Kidney tubule cell (primary cell): ENCODE measurements at regions not wholly inside any gene's neighbourhood (a gene's known extent, or its start where the extent isn't known, plus 50 kb on each side); places are given as distances from the start of the nearest gene placed in this dataset.

Experiments
- DNase-seq: peaks from one replicate; pipeline ENCODE4 v3.0.0-alpha.2; 2018; ENCODE audit warnings: low spot score

DNA sequence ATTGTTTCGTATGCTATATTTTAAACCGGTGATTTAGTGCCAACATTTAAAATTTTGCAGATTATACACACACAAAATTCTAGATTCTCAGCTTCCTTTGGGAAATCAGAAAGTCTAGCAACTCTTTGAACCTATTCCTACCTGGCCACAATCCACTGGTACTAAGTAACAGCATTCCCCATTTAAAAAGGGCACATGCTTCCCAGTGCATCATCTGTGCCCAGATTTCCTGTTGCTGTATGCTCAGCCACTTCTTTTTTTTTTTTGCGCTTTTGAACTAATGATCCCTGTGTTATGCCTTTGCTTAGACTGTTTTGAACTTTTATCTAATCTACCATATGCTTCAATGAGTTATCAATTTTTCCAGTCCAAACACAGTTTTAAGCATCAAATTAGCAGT lies 548.4 kb downstream of the PLPP3 start:
- no peak for DNase-seq

DNA sequence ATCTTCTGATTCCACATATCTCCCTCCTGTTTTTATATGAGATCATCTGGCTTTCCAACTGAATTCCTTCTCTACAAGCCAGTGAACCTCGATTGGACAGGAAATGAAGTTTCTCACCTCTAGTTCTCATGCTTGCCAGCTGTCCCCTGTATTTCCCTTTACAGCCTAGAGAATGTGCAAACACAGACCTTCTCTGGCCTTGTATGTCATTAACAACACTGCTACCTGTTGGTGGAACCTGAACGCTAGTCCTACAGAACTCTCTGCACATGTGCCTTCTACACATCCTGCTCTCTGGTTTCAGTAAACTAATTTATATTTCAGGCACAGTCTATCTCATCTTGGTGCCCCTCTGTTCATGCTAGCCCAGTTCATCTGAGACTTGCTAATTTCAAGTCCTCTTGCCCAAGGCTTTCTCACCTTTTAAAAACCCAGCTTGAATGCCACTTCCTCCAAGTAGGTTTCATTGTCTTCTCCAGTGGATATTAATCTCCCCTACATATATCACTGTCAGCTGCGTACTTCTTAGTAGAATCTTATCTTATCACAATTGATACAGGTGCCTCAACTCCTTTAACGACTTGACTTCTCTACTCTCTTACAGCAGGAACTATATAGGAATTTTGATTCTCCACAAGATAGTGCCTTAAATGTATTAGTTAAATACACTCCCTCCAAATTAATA lies 549.9 kb downstream of the PLPP3 start:
- DNase-seq: peak; percentile 8

DNA sequence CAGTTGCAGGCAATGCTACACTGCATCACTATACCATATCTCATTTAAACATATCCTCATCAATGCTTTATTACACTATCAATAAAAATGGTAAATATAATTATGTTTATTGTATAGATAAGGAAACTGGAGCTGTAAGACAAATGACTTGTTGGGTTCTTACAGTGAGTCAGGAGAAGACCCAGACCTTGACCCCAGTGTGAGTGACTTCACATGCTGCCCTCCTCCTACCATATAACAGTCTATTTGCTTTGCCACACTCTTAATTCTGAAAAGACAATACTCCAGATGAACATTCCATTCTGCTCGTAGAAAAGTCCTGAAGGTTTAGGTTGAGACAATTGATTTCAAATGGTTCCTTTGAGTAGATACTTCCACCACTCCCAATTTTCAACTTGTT lies 550.5 kb downstream of the PLPP3 start:
- no peak for DNase-seq

GRCh38 chr1:56028244-56028643 lies 551.1 kb downstream of the PLPP3 start:
- DNase-seq: no peak

DNA sequence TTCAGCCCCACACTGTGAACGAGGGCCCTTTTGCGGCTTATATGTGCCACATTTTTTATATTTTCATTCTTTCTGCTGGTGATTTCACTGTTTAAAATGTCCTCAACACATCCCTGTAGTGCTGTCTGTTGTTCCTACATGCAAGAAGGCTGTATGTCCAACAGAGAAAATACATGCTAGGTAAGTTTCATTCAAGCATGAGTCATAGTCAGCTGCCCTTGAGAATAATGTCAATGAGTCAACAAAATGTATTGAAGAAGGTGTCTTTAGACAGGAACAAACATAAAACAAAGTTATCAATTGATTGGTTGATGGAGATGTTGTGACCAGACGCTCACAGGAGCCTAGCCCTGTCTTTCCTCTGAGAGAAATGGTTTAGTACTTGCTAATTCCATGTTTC lies 553.4 kb downstream of the PLPP3 start:
- DNase-seq: peak; percentile 64

DNA sequence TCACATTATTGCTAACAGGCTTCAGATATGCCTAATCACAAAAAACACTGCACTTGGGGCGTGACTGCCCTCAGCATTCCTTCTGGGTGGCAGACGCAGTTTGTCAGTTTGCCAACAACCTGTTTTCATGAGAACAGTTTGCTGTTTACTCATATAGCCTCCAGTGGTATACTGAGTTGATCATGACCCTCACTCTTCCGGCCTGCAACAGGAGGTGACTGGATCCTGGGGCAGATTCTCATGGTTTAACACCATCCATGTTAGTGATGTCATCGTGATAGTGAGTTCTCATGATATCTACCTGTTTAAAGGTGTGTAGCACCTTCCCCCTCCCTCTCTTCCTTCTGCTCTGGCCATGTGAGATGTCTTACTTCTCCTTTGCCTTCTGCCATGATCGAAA lies 555.2 kb downstream of the PLPP3 start:
- DNase-seq: peak; percentile 12

DNA sequence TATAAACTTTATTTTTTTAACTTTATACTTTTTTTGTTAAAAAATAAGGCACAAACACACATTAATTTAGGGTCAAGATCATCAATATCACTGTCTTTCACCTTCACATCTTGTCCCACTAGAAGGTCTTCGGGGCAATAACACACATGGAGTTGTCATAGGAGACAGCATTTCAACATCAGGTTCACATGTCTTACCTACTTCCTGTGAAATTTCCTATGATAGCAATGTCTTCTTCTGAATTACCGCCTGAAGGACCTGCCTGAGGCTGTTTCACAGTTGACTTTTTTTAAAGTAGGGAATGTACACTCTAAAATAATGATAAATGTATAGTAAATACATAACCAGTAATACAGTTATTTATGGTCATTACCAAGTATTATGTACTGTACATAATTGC lies 559.4 kb downstream of the PLPP3 start:
- no peak for DNase-seq

GRCh38 chr1:56019472-56019871 lies 559.9 kb downstream of the PLPP3 start:
- DNase-seq: no peak

- peak; percentile 74 for DNase-seq
Observed at GRCh38 chr1:56017336-56017735, 562.0 kb downstream of the PLPP3 start.

DNA sequence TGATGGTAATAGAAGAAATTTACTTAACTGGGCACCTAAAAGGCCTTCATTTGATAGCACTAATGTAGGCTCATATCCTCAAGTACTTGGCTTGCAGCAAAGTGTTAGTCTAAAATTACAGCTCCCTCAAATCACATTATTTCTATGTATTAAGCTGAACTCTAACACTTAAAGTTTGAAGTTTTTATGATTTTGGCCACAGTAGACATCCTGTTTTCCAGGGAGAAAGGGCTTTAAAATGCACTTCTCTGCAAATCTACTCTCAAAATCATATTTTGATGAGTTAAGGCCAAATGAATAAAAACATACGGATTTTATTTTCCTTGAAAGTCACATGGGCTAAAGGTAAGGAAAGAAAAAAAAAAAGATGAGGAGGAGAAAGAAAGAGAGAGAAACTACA lies 575.5 kb downstream of the PLPP3 start:
- DNase-seq: no peak

DNA sequence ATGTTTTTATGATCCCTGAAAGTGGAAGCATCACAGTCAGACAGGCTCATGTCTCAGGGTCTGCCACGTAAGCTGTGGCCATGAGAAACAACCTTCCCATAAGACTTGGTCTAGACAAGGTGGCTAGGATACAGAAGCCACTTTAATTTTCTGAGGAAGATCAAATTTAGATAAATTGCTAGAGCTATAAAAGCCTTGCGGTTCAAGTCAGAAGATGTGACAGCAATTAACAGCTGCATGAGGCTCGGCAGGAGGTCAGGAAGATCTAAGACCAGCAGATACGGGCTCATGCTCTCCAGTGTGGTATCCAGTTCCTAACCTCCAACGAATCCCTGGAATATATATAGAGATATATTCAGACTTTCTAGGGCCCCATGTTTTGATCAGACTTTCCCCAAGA lies 577.1 kb downstream of the PLPP3 start:
- DNase-seq: no peak

- DNase-seq: no peak
Observed at GRCh38 chr1:56000424-56000823, 578.9 kb downstream of the PLPP3 start.

DNA sequence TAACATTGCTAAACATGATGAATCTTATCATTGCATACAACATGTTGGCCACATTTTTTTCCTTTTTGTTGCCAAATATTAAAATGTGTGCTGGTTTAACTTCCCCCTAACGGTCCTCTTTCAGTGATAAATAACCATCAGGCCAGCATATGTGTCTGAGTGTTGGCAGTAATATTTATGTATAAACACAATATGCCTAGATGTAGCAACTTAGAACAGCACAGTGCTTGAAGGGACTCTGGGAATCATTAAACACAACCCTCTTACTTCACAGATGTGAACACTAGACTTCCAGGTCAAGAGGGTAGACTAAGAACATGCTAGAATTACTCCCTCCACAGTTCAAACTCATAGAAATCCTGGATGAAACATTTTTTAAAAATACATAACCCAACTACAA lies 581.8 kb downstream of the PLPP3 start:
- no peak for DNase-seq

DNA sequence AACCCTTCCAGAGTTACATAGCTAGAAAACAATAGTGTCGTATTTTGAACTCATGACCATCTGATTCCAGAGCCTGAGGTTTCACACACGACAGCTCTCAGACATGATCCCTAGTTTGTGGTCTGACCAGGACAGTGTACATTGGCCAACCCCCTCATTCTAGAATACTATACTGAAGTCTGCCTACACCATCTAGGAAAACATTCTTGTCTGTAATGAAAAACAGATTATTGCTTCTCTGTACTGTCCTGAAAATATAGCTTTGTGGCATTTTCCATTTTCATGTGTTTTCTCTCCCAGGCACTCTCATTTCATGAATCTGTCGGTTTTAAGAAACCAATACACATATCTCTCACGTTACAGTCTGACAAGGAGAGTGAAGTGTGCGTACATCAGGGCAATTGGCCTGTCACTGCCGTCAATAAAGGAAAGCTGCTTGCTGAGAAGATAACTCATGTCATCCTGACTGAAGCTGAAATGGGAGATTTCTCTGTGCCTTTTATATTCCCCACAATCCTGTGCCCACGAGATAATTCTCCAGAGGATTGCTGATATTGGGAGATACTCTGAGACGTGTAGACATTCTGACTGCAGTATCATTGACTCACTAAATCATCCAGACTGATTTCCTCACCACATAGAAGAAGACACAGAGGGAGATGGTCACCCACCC lies 585.6 kb downstream of the PLPP3 start:
- DNase-seq: no peak

- no peak for DNase-seq
Observed at GRCh38 chr1:55990007-55990406, 589.4 kb downstream of the PLPP3 start.

DNA sequence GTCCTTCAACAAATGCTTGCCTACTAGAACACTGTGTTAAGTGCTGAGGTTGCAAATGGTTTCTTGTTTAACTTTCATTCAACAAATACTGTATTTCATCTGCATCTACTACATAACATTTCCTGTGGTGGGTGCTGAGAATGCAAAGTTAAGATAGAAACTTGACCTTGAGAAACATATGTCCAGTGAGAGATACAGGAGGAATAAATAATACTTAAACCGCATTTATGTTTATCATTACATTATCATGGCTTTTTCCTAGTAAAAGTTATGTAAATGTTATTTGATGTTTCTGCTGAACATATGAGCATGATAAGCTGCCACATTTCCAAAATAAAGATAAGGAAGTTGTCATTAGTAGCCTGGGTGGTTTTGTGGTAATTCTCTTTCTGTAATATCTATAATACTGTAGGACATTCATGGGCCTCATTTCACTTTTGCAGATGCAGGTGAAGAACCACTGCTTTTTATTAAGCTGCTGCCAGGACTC lies 590.4 kb downstream of the PLPP3 start:
- DNase-seq: no peak

DNA sequence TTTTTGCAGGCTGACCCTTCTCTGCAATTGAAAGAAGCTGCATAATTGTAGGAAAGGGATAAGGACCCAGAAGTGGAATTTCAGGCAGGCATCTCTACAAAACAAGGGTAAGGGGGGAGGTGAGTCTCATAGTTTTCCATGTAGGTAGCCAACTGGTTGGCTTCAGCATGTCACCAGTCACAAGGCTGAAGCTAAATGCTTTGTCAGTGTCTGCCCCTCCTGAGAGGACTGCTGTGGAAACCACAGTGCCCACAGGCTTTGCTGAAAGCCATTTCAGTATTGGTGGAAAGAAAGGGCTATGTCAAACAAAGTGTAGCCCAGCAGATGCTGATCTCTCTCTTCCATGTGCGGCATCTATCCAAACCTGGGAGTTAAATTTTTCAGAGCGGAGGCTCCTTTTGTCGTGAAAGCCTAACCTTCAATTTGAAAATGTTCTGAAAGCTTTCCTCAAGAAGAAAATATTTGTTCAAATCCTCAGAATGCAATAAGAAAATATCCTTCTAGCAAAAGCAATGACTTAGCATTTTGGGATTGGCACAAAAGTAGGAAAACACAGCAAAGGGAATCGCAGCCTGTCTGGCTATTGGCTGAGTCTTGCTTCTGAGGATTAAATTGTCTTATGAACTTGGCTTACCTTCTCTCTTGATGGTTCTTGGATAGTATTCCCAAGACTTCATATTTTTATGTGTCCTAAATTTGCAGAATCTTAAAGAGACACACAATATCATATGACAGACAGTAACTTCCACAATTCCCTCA lies 591.7 kb downstream of the PLPP3 start:
- DNase-seq: no peak

DNA sequence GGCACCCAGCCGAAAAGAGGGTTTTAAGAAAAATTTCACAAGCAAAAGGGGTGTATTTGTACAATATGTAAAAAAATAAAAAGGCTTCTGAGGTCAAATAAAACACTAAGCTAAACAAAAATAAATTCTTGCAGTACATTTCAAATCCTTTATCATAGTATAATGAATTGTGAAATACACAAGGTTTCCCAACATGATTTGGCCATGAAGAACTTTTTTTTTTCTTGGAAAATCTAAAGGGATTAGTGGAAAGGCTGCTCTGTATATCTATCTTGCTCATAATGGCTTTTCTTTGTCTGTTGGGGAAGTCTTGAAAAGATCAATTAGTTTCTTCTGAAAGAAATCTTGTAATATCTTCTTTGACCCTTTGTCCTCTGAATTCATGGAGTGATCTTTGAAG lies 593.4 kb downstream of the PLPP3 start:
- no peak for DNase-seq

GRCh38 chr1:55981010-55981650 lies 598.2 kb downstream of the PLPP3 start:
- no peak for DNase-seq

GRCh38 chr1:55980582-55980981 lies 598.8 kb downstream of the PLPP3 start:
- no peak for DNase-seq

GRCh38 chr1:55974714-55975441 lies 604.5 kb downstream of the PLPP3 start:
- peak; percentile 10 for DNase-seq
